ENCODE measurements at regions not wholly inside any gene's neighbourhood (a gene's known extent, or its start where the extent isn't known, plus 50 kb on each side); places are given as distances from the start of the nearest gene placed in this dataset.

GRCh38 chr12:41941079-41941478 is 203.6 kb downstream of the GXYLT1 start:
- TF ChIP-seq CBX8 (IDR thresholded peaks at IDR 0.05; ENCODE audit: borderline replicate concordance, extremely low read depth, low read depth, low read length, poor library complexity, severe bottlenecking) (no peak), HMGN3 (IDR thresholded peaks at IDR 0.05; ENCODE audit: borderline replicate concordance, extremely low read depth, insufficient read length, low read depth, low read length) (no peak), MCM3 (IDR thresholded peaks at IDR 0.05) (no peak), TAF15 (IDR thresholded peaks at IDR 0.05; ENCODE audit: low read depth, low read length) (no peak), NKRF (IDR thresholded peaks at IDR 0.05; ENCODE audit: borderline replicate concordance) (no peak), CTCF (IDR thresholded peaks at IDR 0.05 in 2 of 3, conservative IDR thresholded peaks at IDR 0.05 in 1 of 3; ENCODE audit: insufficient read depth in 2 of 3, low read depth in 1 of 3, low read length in 3 of 3) (no peak), SNAPC5 (CRISPR knock-in tag; IDR thresholded peaks at IDR 0.05) (no peak), NRF1 (conservative IDR thresholded peaks at IDR 0.05 in 1 of 2, IDR thresholded peaks at IDR 0.05 in 1 of 2) (no peak), E2F1 (CRISPR knock-in tag; IDR thresholded peaks at IDR 0.05) (no peak), CREB1 (IDR thresholded peaks at IDR 0.05) (no peak), CREB1 (CRISPR knock-in tag; IDR thresholded peaks at IDR 0.05) (no peak), TCF15 (CRISPR knock-in tag; IDR thresholded peaks at IDR 0.05) (no peak), MED1 (CRISPR knock-in tag; IDR thresholded peaks at IDR 0.05; ENCODE audit: borderline replicate concordance) (no peak), FOXA3 (CRISPR knock-in tag; conservative IDR thresholded peaks at IDR 0.05 in 1 of 2, IDR thresholded peaks at IDR 0.05 in 1 of 2) (no peak), ZNF239 (CRISPR knock-in tag; IDR thresholded peaks at IDR 0.05) (no peak)

All from K562 (cell line).